Esophagus muscularis mucosa (tissue), 3 donors: ENCODE measurements at regions not wholly inside any gene's neighbourhood (a gene's known extent, or its start where the extent isn't known, plus 50 kb on each side); places are given as distances from the start of the nearest gene placed in this dataset.

Source experiments
- CTCF ChIP-seq, 3 experiments: fragments of 200-600 bp in 2 of 3; fragments of 450-650 bp in 1 of 3; sonication (generic) in 2 of 3; IDR thresholded peaks; one replicate each; pipeline ENCODE4 v1.5.1; 2017 to 2019; ENCODE audit warnings: antibody characterized with exemption in 3 of 3, mild to moderate bottlenecking in 2 of 3, moderate library complexity in 1 of 3
- POLR2AphosphoS5 ChIP-seq, 2 donors: sonication (generic); formaldehyde crosslinking; IDR thresholded peaks; one replicate each; pipeline ENCODE4 v1.6.1; 2017; ENCODE audit warnings: antibody characterized with exemption in 2 of 2

GRCh38 chrX:8233091-8233490 lies 62.0 kb upstream of the VCX2 start:
- TF ChIP-seq CTCF (IDR thresholded peaks at IDR 0.05) = no peak
- no peak for TF ChIP-seq POLR2AphosphoS5 (IDR thresholded peaks at IDR 0.05)
